Suprapubic skin (tissue), 4 donors: ENCODE measurements at regions not wholly inside any gene's neighbourhood (a gene's known extent, or its start where the extent isn't known, plus 50 kb on each side); places are given as distances from the start of the nearest gene placed in this dataset.

ENCODE experiments used
- DNase-seq, 2 donors: peaks; one replicate each; pipeline ENCODE4 v3.0.0-alpha.2; 2019; ENCODE audit warnings: low spot score in 2 of 2
- H3K27ac ChIP-seq: fragments of 200-600 bp; sonication (generic); one replicate; pipeline ENCODE4 v1.5.1; 2019
- H3K27me3 ChIP-seq: fragments of 200-600 bp; sonication (generic); one replicate; pipeline ENCODE4 v1.5.1; 2019
- H3K36me3 ChIP-seq: fragments of 200-600 bp; sonication (generic); one replicate; pipeline ENCODE4 v1.5.1; 2019
- H3K4me1 ChIP-seq: fragments of 200-600 bp; sonication (generic); one replicate; pipeline ENCODE4 v1.5.1; 2019
- H3K4me3 ChIP-seq: fragments of 200-600 bp; sonication (generic); one replicate; pipeline ENCODE4 v1.5.1; 2019; ENCODE audit warnings: mild to moderate bottlenecking
- H3K9me3 ChIP-seq: fragments of 200-600 bp; sonication (generic); one replicate; pipeline ENCODE4 v1.5.1; 2019
- EP300 ChIP-seq: sonication (generic); formaldehyde crosslinking; IDR thresholded peaks from one replicate; pipeline ENCODE4 v1.6.1; 2017; ENCODE audit warnings: antibody characterized with exemption
- POLR2A ChIP-seq, 2 donors: fragments of 450-650 bp; IDR thresholded peaks; one replicate each; pipeline ENCODE4 v1.6.1; 2017; ENCODE audit warnings: antibody characterized with exemption in 2 of 2, mild to moderate bottlenecking in 2 of 2, moderate library complexity in 2 of 2
- POLR2AphosphoS5 ChIP-seq, 3 donors: sonication (generic); formaldehyde crosslinking; IDR thresholded peaks; one replicate each; pipeline ENCODE4 v1.6.1; 2017; ENCODE audit warnings: antibody characterized with exemption in 3 of 3
- WGBS: methylation state at CpG from one replicate; pipeline ENCODE4 v1.1.5; 2018; 5-methylcytosine and 5-hydroxymethylcytosine counted together
- TF ChIP-seq, protein P1 (sequence below), 2 donors: fragments of 200-600 bp in 1 of 2; fragments of 450-650 bp in 1 of 2; sonication (generic) in 1 of 2; IDR thresholded peaks; one replicate each; pipeline ENCODE4 v1.5.1; 2016 to 2019; ENCODE audit warnings: antibody characterized with exemption in 2 of 2, mild to moderate bottlenecking in 1 of 2, moderate library complexity in 1 of 2

DNA sequence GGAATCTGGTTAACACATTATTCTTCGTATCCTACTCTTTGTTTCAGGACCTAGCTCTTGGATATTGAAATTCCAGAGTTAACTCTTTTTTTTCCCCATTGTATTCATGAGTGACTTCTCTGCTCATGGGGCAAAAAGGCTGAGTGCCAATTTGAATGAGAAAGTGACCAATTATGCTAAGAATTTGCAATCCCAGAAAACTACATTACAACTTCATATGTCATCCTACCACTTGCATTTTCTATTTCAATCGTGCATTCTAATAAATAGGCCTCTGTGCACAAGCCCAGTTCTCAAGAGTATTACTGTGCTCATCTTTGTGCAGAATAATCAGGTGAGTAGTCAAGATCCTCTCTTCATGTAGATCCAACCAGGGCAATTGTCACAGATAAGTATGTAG is 537.8 kb downstream of the OTOL1 start:
- H3K27me3 ChIP-seq = no peaks in the 10 kb centered on the region
- TF ChIP-seq, protein P1, sequence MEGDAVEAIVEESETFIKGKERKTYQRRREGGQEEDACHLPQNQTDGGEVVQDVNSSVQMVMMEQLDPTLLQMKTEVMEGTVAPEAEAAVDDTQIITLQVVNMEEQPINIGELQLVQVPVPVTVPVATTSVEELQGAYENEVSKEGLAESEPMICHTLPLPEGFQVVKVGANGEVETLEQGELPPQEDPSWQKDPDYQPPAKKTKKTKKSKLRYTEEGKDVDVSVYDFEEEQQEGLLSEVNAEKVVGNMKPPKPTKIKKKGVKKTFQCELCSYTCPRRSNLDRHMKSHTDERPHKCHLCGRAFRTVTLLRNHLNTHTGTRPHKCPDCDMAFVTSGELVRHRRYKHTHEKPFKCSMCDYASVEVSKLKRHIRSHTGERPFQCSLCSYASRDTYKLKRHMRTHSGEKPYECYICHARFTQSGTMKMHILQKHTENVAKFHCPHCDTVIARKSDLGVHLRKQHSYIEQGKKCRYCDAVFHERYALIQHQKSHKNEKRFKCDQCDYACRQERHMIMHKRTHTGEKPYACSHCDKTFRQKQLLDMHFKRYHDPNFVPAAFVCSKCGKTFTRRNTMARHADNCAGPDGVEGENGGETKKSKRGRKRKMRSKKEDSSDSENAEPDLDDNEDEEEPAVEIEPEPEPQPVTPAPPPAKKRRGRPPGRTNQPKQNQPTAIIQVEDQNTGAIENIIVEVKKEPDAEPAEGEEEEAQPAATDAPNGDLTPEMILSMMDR (IDR thresholded peaks at IDR 0.05) = no peak
- TF ChIP-seq POLR2A (IDR thresholded peaks at IDR 0.05) = no peak
- no peaks in the 10 kb centered on the region for H3K9me3 ChIP-seq
- H3K36me3 ChIP-seq = no peaks in the 10 kb centered on the region
- H3K4me3 ChIP-seq = no peak overlapping the region
- H3K4me1 ChIP-seq = no peaks in the 10 kb centered on the region
- DNase-seq = no peak
- H3K27ac ChIP-seq = no peak overlapping the region
- 76% methylated on average over 2 of the region's 2 CpGs for WGBS

DNA sequence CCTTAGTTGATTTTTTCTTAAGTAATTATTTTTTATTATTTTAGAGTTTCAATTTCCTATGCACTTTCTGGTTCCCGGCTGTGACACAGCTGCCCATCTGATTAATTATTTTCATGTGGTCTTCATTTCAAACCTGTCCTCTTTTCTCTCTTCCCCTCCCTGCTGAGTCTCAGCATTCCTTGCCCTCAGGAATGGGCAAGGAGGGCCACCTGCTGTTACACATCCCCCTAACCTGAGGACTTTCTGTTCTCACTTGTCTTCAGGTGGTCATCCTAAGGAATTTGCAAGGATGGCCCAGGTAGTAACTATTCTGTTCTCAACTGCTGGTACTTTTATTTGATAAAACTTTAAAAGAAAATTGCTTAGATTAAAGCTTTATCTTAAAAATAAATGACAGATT is 545.0 kb downstream of the OTOL1 start:
- no peaks in the 10 kb centered on the region for H3K9me3 ChIP-seq
- no peak overlapping the region for H3K4me3 ChIP-seq
- no peak overlapping the region for H3K27ac ChIP-seq
- no peaks in the 10 kb centered on the region for H3K27me3 ChIP-seq
- WGBS = 47% methylated on average over 1 of the region's 1 CpG
- DNase-seq = no peak
- no peaks in the 10 kb centered on the region for H3K36me3 ChIP-seq
- TF ChIP-seq EP300 = no peak
- TF ChIP-seq, protein P1 (IDR thresholded peaks at IDR 0.05) = no peak
- no peak for TF ChIP-seq POLR2AphosphoS5 (IDR thresholded peaks at IDR 0.05)
- TF ChIP-seq POLR2A (IDR thresholded peaks at IDR 0.05) = no peak
- no peaks in the 10 kb centered on the region for H3K4me1 ChIP-seq

DNA sequence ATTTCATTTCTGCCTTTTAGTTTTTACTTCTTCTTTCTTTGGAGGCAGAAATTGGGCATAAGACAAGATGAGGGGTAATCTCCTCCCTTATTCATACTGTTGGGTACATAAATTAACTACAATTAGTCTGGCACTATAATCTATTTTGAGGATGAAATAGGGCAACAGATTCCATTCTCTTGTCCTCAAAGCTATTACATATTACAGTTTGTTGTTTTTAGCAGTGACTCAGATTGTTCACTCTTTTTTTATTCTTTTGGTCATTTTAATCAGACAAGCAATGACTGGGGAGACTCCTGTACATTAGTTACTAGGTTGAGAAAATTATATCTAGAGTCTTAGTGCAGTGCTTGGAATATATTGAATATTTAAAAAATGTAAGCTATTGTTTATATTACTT is 556.0 kb downstream of the OTOL1 start:
- Histone ChIP-seq H3K4me1 (no peaks in the 10 kb centered on the region), H3K27ac (no peak overlapping the region), H3K4me3 (no peak overlapping the region), H3K36me3 (no peaks in the 10 kb centered on the region), H3K27me3 (no peaks in the 10 kb centered on the region), H3K9me3 (no peaks in the 10 kb centered on the region)
- no peak for DNase-seq
- TF ChIP-seq, protein P1 (IDR thresholded peaks at IDR 0.05) = no peak
- TF ChIP-seq EP300 (no peak), POLR2AphosphoS5 (IDR thresholded peaks at IDR 0.05) (no peak), POLR2A (IDR thresholded peaks at IDR 0.05) (no peak)

DNA sequence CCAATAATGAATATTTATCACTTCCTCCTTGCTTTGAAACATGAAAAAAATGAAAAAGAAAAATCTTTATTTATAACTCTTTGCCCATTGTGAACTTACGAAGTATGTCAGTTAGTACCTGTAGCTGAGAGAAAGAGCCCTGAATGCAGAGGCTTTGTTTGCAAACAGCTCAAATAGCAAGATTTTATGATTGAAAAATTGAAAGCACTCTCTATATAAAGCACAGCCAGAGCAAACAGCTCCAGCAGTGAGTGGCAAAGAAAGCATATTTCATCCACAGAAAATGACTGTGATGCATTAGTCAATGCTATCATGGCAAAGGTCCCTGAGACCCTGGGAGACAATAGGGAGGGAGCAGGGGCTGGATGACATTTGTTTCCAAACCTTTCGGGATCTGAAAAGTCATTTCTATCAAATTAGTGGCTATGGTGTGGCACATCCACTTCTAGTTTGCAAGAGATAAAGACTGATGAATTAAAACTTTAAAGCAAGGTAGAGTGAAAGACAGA is 576.1 kb downstream of the OTOL1 start:
- TF ChIP-seq POLR2AphosphoS5 (IDR thresholded peaks at IDR 0.05) = no peak
- TF ChIP-seq, protein P1 (IDR thresholded peaks at IDR 0.05) = no peak
- TF ChIP-seq POLR2A (IDR thresholded peaks at IDR 0.05) = no peak
- no peak for TF ChIP-seq EP300
- no peaks in the 10 kb centered on the region for H3K27me3 ChIP-seq
- H3K9me3 ChIP-seq = no peaks in the 10 kb centered on the region
- H3K36me3 ChIP-seq = no peaks in the 10 kb centered on the region
- WGBS = 71% methylated on average over 2 of the region's 2 CpGs
- no peaks in the 10 kb centered on the region for H3K4me1 ChIP-seq
- DNase-seq = no peak
- no peak overlapping the region for H3K27ac ChIP-seq
- H3K4me3 ChIP-seq = no peak overlapping the region

DNA sequence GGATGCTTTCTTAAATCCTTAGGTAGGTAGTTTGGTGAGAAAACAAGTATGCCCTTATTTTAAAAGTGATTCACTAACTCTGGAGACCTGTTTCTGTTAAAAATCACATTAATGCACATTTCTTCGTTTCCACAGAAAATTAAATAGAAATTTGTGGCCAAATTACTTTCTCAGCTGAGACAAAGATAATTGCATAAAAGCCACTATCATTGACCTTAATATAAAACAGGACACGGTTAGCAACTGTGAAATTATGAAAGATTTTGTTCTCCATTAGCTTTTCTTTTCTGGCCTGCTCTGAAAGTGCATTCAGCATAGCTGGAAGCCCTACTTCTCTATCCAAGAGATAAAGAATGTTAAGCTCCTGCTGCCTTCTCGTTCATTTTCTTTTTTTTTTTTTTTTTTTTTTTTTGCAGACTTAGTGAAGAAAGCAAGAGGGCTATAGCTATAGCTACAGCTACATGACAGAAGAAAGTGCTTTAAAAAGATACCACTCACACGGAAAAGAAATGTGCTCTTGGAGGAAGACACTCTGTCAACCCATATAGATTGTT is 576.9 kb downstream of the OTOL1 start:
- no peaks in the 10 kb centered on the region for H3K9me3 ChIP-seq
- H3K4me3 ChIP-seq = no peak overlapping the region
- no peak overlapping the region for H3K27ac ChIP-seq
- no peak for DNase-seq
- TF ChIP-seq EP300 = no peak
- WGBS = 64% methylated on average over 4 of the region's 4 CpGs
- H3K27me3 ChIP-seq = no peaks in the 10 kb centered on the region
- no peaks in the 10 kb centered on the region for H3K36me3 ChIP-seq
- no peaks in the 10 kb centered on the region for H3K4me1 ChIP-seq

DNA sequence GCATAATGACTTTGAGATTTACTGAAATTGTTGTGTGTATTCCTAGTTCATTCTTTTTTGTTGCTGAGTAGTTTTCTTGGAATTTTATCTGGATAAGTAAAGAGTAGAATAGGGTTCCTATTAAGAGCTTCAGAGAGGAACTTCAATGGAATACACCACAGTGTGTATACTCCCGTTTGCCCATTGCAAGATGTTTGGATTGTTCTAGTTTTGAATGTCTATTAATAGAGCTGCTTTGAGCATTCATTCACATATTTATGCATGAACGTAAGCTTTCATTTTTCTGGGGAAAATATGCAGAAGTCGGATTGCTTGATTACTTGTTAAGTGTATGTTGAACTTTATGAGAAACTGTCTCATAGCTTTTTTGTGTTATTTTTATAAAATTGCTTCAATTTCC is 580.5 kb downstream of the OTOL1 start:
- 76% methylated on average over 3 of the region's 3 CpGs for WGBS
- H3K27me3 ChIP-seq = no peaks in the 10 kb centered on the region
- no peak overlapping the region for H3K27ac ChIP-seq
- H3K4me1 ChIP-seq = no peaks in the 10 kb centered on the region
- TF ChIP-seq POLR2AphosphoS5 (IDR thresholded peaks at IDR 0.05) (no peak), EP300 (no peak), POLR2A (IDR thresholded peaks at IDR 0.05) (no peak)
- TF ChIP-seq, protein P1 (IDR thresholded peaks at IDR 0.05) = no peak
- H3K9me3 ChIP-seq = no peaks in the 10 kb centered on the region
- no peaks in the 10 kb centered on the region for H3K36me3 ChIP-seq
- no peak for DNase-seq
- no peak overlapping the region for H3K4me3 ChIP-seq
